ENCODE measurements at regions not wholly inside any gene's neighbourhood (a gene's known extent, or its start where the extent isn't known, plus 50 kb on each side); places are given as distances from the start of the nearest gene placed in this dataset.

- Histone ChIP-seq H2AFZ (ENCODE audit: low read depth) (no peak overlapping the region), H3K4me1 (ENCODE audit: control insufficient read depth in 1 of 2, insufficient read depth in 2 of 2, low read depth in 1 of 2, low read length in 1 of 2) (peaks cover 0 to 7% of the 10 kb centered on the region in 2 experiments; a peak in 2 of 4 replicates), H3K27ac (ENCODE audit: low read depth in 2 of 2, low read length in 1 of 2) (no peak overlapping the region), H4K20me1 (ENCODE audit: insufficient read depth) (no peaks in the 10 kb centered on the region), H3K9ac (no peak overlapping the region), H3K9me3 (no peaks in the 10 kb centered on the region), H3K27me3 (ENCODE audit: insufficient read depth) (no peaks in the 10 kb centered on the region), H3F3A (replicated peaks; ENCODE audit: insufficient read depth) (no peaks in the 10 kb centered on the region), H3K79me2 (ENCODE audit: insufficient read depth) (no peaks in the 10 kb centered on the region), H3K36me3 (replicated peaks in 1 of 2; ENCODE audit: control insufficient read depth in 1 of 2, insufficient read depth in 2 of 2, low read length in 1 of 2) (no peaks in the 10 kb centered on the region), H3K9me2 (no peaks in the 10 kb centered on the region), H3K4me3 (ENCODE audit: low read depth in 2 of 2, low read length in 1 of 2) (no peak overlapping the region), H3K4me2 (no peak overlapping the region)
- ChIA-PET POLR2A (no interaction called here), CTCF (no interaction called here)
- DNase-seq = no peak
- TF ChIP-seq, protein P1, sequence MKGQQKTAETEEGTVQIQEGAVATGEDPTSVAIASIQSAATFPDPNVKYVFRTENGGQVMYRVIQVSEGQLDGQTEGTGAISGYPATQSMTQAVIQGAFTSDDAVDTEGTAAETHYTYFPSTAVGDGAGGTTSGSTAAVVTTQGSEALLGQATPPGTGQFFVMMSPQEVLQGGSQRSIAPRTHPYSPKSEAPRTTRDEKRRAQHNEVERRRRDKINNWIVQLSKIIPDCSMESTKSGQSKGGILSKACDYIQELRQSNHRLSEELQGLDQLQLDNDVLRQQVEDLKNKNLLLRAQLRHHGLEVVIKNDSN (IDR thresholded peaks at IDR 0.05; ENCODE audit: borderline replicate concordance, low read depth) = no peak
- no peak for TF ChIP-seq EP300 (IDR thresholded peaks at IDR 0.05; ENCODE audit: borderline replicate concordance in 1 of 2, low read depth in 1 of 2, low read length in 1 of 2)
- TF ChIP-seq EZH2phosphoT487 (IDR thresholded peaks at IDR 0.05; ENCODE audit: borderline replicate concordance, low read depth) = no peak
- TF ChIP-seq ELF1 (IDR thresholded peaks at IDR 0.05) = no peak
- TF ChIP-seq, protein P2, sequence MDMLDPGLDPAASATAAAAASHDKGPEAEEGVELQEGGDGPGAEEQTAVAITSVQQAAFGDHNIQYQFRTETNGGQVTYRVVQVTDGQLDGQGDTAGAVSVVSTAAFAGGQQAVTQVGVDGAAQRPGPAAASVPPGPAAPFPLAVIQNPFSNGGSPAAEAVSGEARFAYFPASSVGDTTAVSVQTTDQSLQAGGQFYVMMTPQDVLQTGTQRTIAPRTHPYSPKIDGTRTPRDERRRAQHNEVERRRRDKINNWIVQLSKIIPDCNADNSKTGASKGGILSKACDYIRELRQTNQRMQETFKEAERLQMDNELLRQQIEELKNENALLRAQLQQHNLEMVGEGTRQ (IDR thresholded peaks at IDR 0.05; ENCODE audit: borderline replicate concordance, low read depth, low read length) = no peak
- TF ChIP-seq, protein P3, sequence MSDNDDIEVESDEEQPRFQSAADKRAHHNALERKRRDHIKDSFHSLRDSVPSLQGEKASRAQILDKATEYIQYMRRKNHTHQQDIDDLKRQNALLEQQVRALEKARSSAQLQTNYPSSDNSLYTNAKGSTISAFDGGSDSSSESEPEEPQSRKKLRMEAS (IDR thresholded peaks at IDR 0.05; ENCODE audit: low read depth) = no peak
- TF ChIP-seq RAD21 (IDR thresholded peaks at IDR 0.05; ENCODE audit: low read length) = no peak
- TF ChIP-seq POLR2AphosphoS5 (IDR thresholded peaks at IDR 0.05; ENCODE audit: low read depth, low read length) = no peak
- TF ChIP-seq NFIC (IDR thresholded peaks at IDR 0.05; ENCODE audit: borderline replicate concordance) = no peak
- no peak for TF ChIP-seq MEF2A (IDR thresholded peaks at IDR 0.05; ENCODE audit: borderline replicate concordance, low read depth)
- no peak for TF ChIP-seq YY1 (IDR thresholded peaks at IDR 0.05; ENCODE audit: low read depth)
- TF ChIP-seq NRF1 (IDR thresholded peaks at IDR 0.05; ENCODE audit: low read depth, low read length) = no peak
- TF ChIP-seq, protein P4, sequence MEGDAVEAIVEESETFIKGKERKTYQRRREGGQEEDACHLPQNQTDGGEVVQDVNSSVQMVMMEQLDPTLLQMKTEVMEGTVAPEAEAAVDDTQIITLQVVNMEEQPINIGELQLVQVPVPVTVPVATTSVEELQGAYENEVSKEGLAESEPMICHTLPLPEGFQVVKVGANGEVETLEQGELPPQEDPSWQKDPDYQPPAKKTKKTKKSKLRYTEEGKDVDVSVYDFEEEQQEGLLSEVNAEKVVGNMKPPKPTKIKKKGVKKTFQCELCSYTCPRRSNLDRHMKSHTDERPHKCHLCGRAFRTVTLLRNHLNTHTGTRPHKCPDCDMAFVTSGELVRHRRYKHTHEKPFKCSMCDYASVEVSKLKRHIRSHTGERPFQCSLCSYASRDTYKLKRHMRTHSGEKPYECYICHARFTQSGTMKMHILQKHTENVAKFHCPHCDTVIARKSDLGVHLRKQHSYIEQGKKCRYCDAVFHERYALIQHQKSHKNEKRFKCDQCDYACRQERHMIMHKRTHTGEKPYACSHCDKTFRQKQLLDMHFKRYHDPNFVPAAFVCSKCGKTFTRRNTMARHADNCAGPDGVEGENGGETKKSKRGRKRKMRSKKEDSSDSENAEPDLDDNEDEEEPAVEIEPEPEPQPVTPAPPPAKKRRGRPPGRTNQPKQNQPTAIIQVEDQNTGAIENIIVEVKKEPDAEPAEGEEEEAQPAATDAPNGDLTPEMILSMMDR (IDR thresholded peaks at IDR 0.05) = no peak
- no peak for TF ChIP-seq TEAD4 (IDR thresholded peaks at IDR 0.05; ENCODE audit: borderline replicate concordance, insufficient read depth)
- no peak for TF ChIP-seq RXRA (IDR thresholded peaks at IDR 0.05; ENCODE audit: borderline replicate concordance, low read depth)
- no peak for TF ChIP-seq IRF3 (IDR thresholded peaks at IDR 0.05; ENCODE audit: low read depth, low read length)
- WGBS (ENCODE audit: low lambda C conversion rate) = 61% methylated on average over 1 of the region's 1 CpG
Observed at GRCh38 chr5:72747826-72748225, 68.6 kb upstream of the TNPO1 start.
